ENCODE measurements at regions not wholly inside any gene's neighbourhood (a gene's known extent, or its start where the extent isn't known, plus 50 kb on each side); places are given as distances from the start of the nearest gene placed in this dataset.

DNA sequence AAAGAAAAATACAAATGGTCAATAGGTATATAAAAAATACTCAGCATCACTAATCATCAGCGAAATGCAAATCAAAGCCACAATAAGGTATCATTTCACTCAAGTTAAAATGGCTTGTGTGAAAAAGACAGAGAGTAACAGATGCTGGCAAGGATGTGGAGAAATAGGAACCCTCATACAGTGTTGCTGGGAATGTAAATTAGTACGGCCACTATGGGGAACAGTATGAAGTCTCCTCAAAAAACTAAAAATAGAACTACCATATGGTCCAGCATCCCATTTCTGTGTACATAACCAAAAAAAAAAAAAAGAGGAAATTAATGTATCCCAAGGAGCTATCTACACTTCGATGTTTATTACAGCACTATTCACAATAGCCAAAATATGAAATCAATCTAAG lies 98.1 kb upstream of the TGFBR2 start:
- TF ChIP-seq, protein P1, sequence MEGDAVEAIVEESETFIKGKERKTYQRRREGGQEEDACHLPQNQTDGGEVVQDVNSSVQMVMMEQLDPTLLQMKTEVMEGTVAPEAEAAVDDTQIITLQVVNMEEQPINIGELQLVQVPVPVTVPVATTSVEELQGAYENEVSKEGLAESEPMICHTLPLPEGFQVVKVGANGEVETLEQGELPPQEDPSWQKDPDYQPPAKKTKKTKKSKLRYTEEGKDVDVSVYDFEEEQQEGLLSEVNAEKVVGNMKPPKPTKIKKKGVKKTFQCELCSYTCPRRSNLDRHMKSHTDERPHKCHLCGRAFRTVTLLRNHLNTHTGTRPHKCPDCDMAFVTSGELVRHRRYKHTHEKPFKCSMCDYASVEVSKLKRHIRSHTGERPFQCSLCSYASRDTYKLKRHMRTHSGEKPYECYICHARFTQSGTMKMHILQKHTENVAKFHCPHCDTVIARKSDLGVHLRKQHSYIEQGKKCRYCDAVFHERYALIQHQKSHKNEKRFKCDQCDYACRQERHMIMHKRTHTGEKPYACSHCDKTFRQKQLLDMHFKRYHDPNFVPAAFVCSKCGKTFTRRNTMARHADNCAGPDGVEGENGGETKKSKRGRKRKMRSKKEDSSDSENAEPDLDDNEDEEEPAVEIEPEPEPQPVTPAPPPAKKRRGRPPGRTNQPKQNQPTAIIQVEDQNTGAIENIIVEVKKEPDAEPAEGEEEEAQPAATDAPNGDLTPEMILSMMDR (conservative IDR thresholded peaks at IDR 0.05; ENCODE audit: low read length): no peak
- no peak for TF ChIP-seq EZH2phosphoT487 (IDR thresholded peaks at IDR 0.05; ENCODE audit: borderline replicate concordance)
